Left ventricle myocardium inferior (tissue), 1 donor: ENCODE measurements at regions not wholly inside any gene's neighbourhood (a gene's known extent, or its start where the extent isn't known, plus 50 kb on each side); places are given as distances from the start of the nearest gene placed in this dataset.
A peak's percentile ranks its signal among the peaks of the same experiment; 100 is the strongest.

Experiments
- DNase-seq: peaks from one replicate; pipeline ENCODE4 v3.0.0-alpha.2; 2020
- H3K27ac ChIP-seq: fragments of 200-600 bp; replicated peaks from 2 replicates; pipeline ENCODE4 v1.8.0; 2021
- H3K27me3 ChIP-seq: fragments of 200-600 bp; 2 replicates; pipeline ENCODE4 v1.8.0; 2021; ENCODE audit warnings: low read depth
- H3K36me3 ChIP-seq: fragments of 200-600 bp; 2 replicates; pipeline ENCODE4 v1.8.0; 2021
- H3K4me1 ChIP-seq: fragments of 200-600 bp; 2 replicates; pipeline ENCODE4 v1.8.0; 2021
- H3K4me3 ChIP-seq: fragments of 200-600 bp; 2 replicates; pipeline ENCODE4 v1.8.0; 2021; ENCODE audit warnings: mild to moderate bottlenecking, moderate library complexity
- H3K9me3 ChIP-seq: fragments of 200-600 bp; replicated peaks from 2 replicates; pipeline ENCODE4 v1.8.0; 2021
- CTCF ChIP-seq: fragments of 200-600 bp; IDR thresholded peaks from 2 replicates; pipeline ENCODE4 v1.8.0; 2021; ENCODE audit warnings: antibody characterized with exemption, mild to moderate bottlenecking, borderline replicate concordance
- intact Hi-C: fragments of 100-400 bp; cut with micrococcal nuclease; formaldehyde crosslinking; loops from one replicate; pipeline ENCODE4 v1.11.0; 2022
- donor health status: DM: no; HTN: yes; CAD: no; lungs with severe emphysema.

- no peaks in the 10 kb centered on the region for H3K36me3 ChIP-seq
- TF ChIP-seq CTCF, result no peak
- H3K4me3 ChIP-seq, result no peak overlapping the region
- H3K27ac ChIP-seq, result no peak overlapping the region
- H3K4me1 ChIP-seq, result peaks cover 28% of the 10 kb centered on the region
- peaks cover 2% of the 10 kb centered on the region for H3K9me3 ChIP-seq
- H3K27me3 ChIP-seq, result no peaks in the 10 kb centered on the region
- DNase-seq, result no peak
- intact Hi-C loops, result no loop called here
These were observed 116.6 kb upstream of the HMHB1 start for GRCh38 chr5:143695244-143695864.

GRCh38 chr5:143694357-143694756 is 117.6 kb upstream of the HMHB1 start:
- Histone ChIP-seq H3K27ac (no peak overlapping the region), H3K9me3 (peaks cover 12% of the 10 kb centered on the region), H3K4me3 (no peak overlapping the region), H3K27me3 (no peaks in the 10 kb centered on the region), H3K36me3 (no peaks in the 10 kb centered on the region), H3K4me1 (peaks cover 28% of the 10 kb centered on the region)
- DNase-seq, result no peak
- no peak for TF ChIP-seq CTCF
- intact Hi-C loops, result no loop called here

GRCh38 chr5:143693651-143694252 is 118.2 kb upstream of the HMHB1 start:
- Histone ChIP-seq H3K27ac (no peak overlapping the region), H3K9me3 (peaks cover 18% of the 10 kb centered on the region), H3K36me3 (no peaks in the 10 kb centered on the region), H3K27me3 (no peaks in the 10 kb centered on the region), H3K4me3 (no peak overlapping the region), H3K4me1 (peaks cover 28% of the 10 kb centered on the region)
- no peak for TF ChIP-seq CTCF
- intact Hi-C loops, result no loop called here
- DNase-seq, result no peak

- no peak for DNase-seq
- Histone ChIP-seq H3K4me1 (peaks cover 28% of the 10 kb centered on the region), H3K36me3 (no peaks in the 10 kb centered on the region), H3K4me3 (no peak overlapping the region), H3K9me3 (peaks cover 18% of the 10 kb centered on the region), H3K27ac (peak overlapping the region; percentile 14), H3K27me3 (no peaks in the 10 kb centered on the region)
- intact Hi-C loops, result no loop called here
- no peak for TF ChIP-seq CTCF
These were observed 119.6 kb upstream of the HMHB1 start for GRCh38 chr5:143692342-143692741.

GRCh38 chr5:143691945-143692290 is 120.0 kb upstream of the HMHB1 start:
- Histone ChIP-seq H3K4me3 (no peak overlapping the region), H3K4me1 (peaks cover 28% of the 10 kb centered on the region), H3K27me3 (no peaks in the 10 kb centered on the region), H3K27ac (peak overlapping the region; percentile 14), H3K36me3 (no peaks in the 10 kb centered on the region), H3K9me3 (peaks cover 18% of the 10 kb centered on the region)
- TF ChIP-seq CTCF, result no peak
- intact Hi-C loops, result no loop called here
- no peak for DNase-seq
